ENCODE measurements at regions not wholly inside any gene's neighbourhood (a gene's known extent, or its start where the extent isn't known, plus 50 kb on each side); places are given as distances from the start of the nearest gene placed in this dataset.

GRCh38 chr5:97550818-97551217, 367.8 kb upstream of the RIOK2 start:
- no peak for TF ChIP-seq TAF1 (IDR thresholded peaks at IDR 0.05; ENCODE audit: borderline replicate concordance, insufficient read depth, low read length)
- no peak for TF ChIP-seq SIN3A (IDR thresholded peaks at IDR 0.05; ENCODE audit: borderline replicate concordance, insufficient read depth, low read length)
- TF ChIP-seq, protein P1, sequence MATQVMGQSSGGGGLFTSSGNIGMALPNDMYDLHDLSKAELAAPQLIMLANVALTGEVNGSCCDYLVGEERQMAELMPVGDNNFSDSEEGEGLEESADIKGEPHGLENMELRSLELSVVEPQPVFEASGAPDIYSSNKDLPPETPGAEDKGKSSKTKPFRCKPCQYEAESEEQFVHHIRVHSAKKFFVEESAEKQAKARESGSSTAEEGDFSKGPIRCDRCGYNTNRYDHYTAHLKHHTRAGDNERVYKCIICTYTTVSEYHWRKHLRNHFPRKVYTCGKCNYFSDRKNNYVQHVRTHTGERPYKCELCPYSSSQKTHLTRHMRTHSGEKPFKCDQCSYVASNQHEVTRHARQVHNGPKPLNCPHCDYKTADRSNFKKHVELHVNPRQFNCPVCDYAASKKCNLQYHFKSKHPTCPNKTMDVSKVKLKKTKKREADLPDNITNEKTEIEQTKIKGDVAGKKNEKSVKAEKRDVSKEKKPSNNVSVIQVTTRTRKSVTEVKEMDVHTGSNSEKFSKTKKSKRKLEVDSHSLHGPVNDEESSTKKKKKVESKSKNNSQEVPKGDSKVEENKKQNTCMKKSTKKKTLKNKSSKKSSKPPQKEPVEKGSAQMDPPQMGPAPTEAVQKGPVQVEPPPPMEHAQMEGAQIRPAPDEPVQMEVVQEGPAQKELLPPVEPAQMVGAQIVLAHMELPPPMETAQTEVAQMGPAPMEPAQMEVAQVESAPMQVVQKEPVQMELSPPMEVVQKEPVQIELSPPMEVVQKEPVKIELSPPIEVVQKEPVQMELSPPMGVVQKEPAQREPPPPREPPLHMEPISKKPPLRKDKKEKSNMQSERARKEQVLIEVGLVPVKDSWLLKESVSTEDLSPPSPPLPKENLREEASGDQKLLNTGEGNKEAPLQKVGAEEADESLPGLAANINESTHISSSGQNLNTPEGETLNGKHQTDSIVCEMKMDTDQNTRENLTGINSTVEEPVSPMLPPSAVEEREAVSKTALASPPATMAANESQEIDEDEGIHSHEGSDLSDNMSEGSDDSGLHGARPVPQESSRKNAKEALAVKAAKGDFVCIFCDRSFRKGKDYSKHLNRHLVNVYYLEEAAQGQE (IDR thresholded peaks at IDR 0.05; ENCODE audit: insufficient read depth in 1 of 2, low read depth in 2 of 2, low read length in 2 of 2) = no peak
- TF ChIP-seq POLR2AphosphoS5 (IDR thresholded peaks at IDR 0.05; ENCODE audit: low read depth, low read length) = no peak
- TF ChIP-seq FOXP2 (optimal IDR thresholded peaks at IDR 0.05; ENCODE audit: borderline replicate concordance, extremely low read depth, extremely low read length, insufficient read depth) = no peak

DNA sequence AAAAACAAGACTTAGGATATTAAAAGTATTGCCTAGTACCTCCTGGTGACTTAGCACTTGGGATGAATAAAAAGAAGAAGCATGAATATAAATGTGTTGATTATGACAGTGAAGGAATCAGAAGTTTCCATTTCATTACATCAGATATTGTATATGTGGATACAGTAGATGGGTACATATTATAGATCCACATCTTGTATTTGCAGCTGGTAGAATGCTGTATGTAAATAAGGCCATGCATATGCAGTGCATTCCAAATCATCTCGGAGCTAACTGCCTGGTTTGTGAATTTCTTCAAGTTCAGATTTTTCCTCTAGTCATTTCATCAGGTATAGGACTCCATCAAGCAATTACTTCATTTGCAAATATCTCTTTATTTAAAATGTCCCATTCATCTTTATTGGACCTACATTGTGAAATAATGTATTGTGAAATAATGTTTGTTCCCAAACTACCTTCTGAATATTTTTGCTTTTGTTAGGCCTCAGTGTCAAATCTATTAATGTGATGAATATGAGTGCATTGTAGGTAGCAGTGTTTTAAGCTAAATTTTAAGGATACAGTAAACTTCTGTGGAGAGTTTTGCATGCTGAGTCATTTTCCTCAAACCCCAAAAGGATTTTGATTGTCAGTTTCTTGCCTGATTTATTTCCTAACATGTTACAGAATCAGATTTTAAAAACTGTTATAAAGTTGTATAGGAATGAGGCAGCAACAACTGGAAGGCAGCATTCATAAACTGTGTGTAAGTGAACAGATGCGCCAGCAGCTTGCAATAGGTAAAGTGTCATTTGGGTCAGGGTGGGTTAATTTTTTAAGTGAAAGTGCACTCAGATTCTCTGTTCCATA, 370.8 kb upstream of the RIOK2 start:
- TF ChIP-seq SIN3A (IDR thresholded peaks at IDR 0.05; ENCODE audit: borderline replicate concordance, insufficient read depth, low read length) (no peak), FOXP2 (optimal IDR thresholded peaks at IDR 0.05; ENCODE audit: borderline replicate concordance, extremely low read depth, extremely low read length, insufficient read depth) (no peak), POLR2AphosphoS5 (IDR thresholded peaks at IDR 0.05; ENCODE audit: low read depth, low read length) (no peak), TAF1 (IDR thresholded peaks at IDR 0.05; ENCODE audit: borderline replicate concordance, insufficient read depth, low read length) (no peak)
- TF ChIP-seq, protein P1 (IDR thresholded peaks at IDR 0.05; ENCODE audit: insufficient read depth in 1 of 2, low read depth in 2 of 2, low read length in 2 of 2) = no peak

DNA sequence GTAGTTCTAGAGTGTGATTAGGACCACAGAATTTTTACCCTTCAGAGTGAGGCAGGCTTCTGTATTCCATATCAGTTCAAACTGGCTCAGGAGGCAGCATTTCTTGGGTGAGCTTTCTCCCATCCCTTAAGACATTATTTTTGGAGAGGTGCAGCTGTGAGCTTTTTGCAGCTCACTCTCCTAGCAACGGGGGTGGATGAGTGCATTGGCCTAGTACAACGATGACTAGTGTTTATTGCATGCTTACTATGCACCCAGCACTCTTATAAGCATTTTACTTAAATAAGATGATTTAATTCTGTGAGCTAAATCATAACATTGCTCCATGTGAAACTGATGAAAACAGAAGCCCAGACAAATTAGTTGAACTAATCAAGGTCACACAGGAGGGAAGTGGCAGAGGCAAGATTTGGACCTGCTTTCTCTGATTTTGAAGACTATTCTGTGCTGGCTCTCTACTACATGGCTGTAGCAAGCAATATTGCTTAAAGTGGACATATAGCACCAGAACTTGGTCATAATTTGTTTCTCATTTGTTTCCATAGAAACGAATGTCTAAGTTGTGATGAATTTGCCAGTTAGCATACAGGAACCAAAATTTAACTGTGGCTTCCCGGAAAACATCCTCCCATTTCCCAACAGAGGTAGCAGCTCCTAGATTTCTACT, 372.1 kb upstream of the RIOK2 start:
- TF ChIP-seq FOXP2 (optimal IDR thresholded peaks at IDR 0.05; ENCODE audit: borderline replicate concordance, extremely low read depth, extremely low read length, insufficient read depth) (no peak), POLR2AphosphoS5 (IDR thresholded peaks at IDR 0.05; ENCODE audit: low read depth, low read length) (no peak), TAF1 (IDR thresholded peaks at IDR 0.05; ENCODE audit: borderline replicate concordance, insufficient read depth, low read length) (no peak), SIN3A (IDR thresholded peaks at IDR 0.05; ENCODE audit: borderline replicate concordance, insufficient read depth, low read length) (no peak)
- TF ChIP-seq, protein P1 (IDR thresholded peaks at IDR 0.05; ENCODE audit: insufficient read depth in 1 of 2, low read depth in 2 of 2, low read length in 2 of 2) = no peak

- TF ChIP-seq POLR2AphosphoS5 (IDR thresholded peaks at IDR 0.05; ENCODE audit: low read depth, low read length) (no peak), SIN3A (IDR thresholded peaks at IDR 0.05; ENCODE audit: borderline replicate concordance, insufficient read depth, low read length) (no peak), FOXP2 (optimal IDR thresholded peaks at IDR 0.05; ENCODE audit: borderline replicate concordance, extremely low read depth, extremely low read length, insufficient read depth) (no peak), TAF1 (IDR thresholded peaks at IDR 0.05; ENCODE audit: borderline replicate concordance, insufficient read depth, low read length) (no peak)
- TF ChIP-seq, protein P1 (IDR thresholded peaks at IDR 0.05; ENCODE audit: insufficient read depth in 1 of 2, low read depth in 2 of 2, low read length in 2 of 2) = no peak
Measured at GRCh38 chr5:97555644-97555981, 372.6 kb upstream of the RIOK2 start.
